Right ventricle myocardium superior (tissue), 1 donor: ENCODE measurements at regions not wholly inside any gene's neighbourhood (a gene's known extent, or its start where the extent isn't known, plus 50 kb on each side); places are given as distances from the start of the nearest gene placed in this dataset.
"Not testable (repeated sequence)": the region's sequence is repeated elsewhere in the genome, so short reads cannot be mapped to it uniquely, and the experiment has no call there.

ENCODE experiments used
- ATAC-seq: fragments of 200-7000 bp; cut with Tn5 transposase; one replicate; pipeline ENCODE4 v1.9.1; 2020; ENCODE audit warnings: mild to moderate bottlenecking; ENCODE audit not compliant: poor library complexity
- DNase-seq: peaks from one replicate; pipeline ENCODE4 v3.0.0-alpha.2; 2020
- intact Hi-C: fragments of 100-400 bp; cut with DNase I; formaldehyde crosslinking; loops from one replicate; pipeline ENCODE4 v1.11.2; 2022
- donor health status: DM: no; HTN: yes; CAD: no; lungs with severe emphysema.

DNA sequence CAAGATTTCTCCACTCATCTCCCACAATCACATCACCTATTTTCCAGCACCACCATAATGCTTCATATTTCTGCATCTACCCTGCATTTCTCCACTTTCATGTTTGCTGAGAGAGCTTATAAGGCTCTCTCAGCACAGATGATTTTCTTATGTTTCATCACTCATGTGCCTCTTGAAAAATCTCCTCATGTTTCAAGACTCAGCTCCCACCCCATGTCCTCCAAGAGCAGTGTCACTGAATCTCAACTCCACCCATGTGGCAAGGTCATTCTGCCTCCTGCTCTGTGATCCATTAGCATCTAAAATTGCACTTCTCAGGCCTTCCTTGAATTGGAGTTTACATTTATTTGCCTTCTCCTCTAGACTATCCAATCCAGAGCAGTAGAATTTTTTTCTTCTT lies 178.7 kb upstream of the IRAK1BP1 start:
- intact Hi-C loops = no loop called here
- ATAC-seq (no peak), DNase-seq (no peak)

DNA sequence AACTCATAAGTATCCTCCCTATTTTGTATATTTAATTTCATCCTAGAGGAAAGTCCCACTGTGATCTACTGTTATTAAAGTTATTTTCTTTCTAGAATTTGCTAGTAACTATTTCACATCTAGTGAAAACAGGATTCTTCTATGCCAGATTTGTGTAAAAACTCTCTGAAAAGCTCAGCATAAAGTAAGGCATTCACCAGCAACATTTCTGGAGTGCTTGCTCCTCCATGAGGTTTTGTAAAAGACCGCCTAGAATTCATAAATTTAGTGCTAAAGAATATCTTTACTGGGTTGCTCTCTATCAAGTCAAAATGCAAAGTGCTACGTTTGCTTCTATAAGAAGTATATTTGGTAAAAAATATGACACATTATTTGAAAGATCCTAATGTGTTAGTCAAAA lies 173.5 kb upstream of the IRAK1BP1 start:
- no peak for DNase-seq
- intact Hi-C loops = no loop called here
- ATAC-seq = no peak

DNA sequence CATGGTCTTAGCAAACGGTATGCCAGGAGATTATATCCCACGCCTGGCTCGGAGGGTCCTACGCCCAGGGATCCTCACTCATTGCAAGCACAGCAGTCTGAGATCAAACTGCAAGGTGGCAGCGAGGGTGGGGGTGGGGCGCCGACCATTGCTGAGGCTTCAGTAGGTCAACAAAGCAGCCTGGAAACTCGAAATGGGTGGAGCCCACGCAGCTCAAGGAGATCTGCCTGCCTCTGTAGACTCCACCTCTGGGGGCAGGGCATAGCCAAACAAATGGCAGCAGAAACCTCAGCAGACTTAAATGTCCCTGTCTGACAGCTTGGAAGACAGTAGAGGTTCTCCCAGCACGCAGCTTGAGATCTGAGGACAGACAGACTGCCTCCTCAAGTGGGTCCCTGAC lies 172.7 kb upstream of the IRAK1BP1 start:
- not testable (repeated sequence) for ATAC-seq

DNA sequence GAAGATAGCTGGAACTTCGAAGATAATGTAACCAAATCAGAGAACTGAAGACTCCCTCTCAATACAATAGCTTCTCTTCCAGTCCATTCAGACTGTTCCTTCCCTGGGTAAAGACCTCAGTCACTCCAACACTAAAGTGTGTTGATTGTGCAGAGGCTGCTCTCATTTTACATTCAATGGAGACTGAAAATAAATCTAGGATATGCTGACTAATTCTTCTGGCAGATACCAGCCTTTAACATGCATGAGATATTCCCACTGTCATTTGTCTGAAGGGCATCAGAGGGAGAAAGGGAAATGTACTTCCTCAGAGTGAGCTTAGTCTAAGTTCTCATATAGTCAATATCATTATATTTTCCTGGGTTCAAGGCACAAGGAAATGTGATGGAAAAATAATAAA lies 166.4 kb upstream of the IRAK1BP1 start:
- ATAC-seq (no peak), DNase-seq (no peak)
- intact Hi-C loops = no loop called here

More for the DNA sequence above, 172.7 kb upstream of the IRAK1BP1 start:
- intact Hi-C loops, DNase-seq: not testable (repeated sequence)

DNA sequence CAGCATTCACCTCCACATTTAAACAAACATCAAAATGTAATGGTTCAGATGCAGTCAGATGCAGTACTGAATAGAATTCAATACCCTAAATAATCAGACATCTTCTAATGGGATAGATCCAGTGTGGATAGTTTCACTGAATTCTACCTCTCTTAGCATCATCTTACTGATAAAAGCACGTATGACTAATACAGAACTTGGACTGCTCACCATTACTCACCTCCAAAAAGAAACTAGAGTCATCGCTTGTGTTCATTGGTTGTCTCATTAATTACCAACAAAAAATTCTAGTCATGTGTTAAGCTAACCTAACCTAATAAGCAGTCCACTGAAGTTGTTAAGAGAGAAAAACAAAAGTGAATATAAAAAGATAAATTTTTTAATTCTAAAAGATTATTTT lies 165.9 kb upstream of the IRAK1BP1 start:
- DNase-seq (no peak), ATAC-seq (no peak)
- intact Hi-C loops = no loop called here

DNA sequence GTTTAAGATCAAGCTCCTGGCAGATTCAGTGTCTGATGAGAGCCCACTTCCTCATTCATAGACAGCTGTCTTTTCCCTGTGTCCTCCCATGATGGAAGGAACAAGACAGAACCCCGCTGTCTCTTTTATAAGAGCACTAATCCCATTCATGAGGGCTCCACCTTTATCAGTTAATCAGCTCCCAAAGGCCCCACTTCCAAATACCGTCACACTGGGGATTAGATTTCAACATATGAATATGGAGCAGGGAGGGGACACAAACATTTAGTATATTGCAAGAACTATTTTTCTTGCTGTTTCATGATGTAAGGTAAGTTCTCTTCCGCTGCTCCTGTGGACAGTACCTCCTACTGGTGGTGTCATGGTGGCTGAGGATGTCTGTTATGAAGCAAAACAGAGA lies 158.3 kb upstream of the IRAK1BP1 start:
- intact Hi-C loops = no loop called here
- no peak for DNase-seq
- ATAC-seq = no peak

DNA sequence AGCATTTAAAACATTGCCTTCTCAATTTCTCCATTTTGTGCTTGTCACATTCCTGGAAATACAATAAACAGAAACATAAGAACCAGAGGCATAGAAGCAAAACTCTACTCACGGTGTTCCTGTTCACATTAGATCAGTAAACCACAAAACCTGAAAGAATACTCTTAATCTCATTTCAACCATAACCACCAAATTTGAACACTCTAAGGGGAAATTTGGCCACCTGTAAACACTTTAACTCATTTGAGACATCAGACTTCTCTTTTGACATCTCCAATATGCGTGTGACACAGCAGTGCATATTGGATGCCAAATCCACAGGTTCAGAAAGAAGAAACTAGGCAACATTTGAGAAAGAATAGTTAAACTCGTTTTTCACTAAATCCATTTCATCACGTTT lies 153.8 kb upstream of the IRAK1BP1 start:
- ATAC-seq = no peak
- DNase-seq = no peak
- intact Hi-C loops = no loop called here

DNA sequence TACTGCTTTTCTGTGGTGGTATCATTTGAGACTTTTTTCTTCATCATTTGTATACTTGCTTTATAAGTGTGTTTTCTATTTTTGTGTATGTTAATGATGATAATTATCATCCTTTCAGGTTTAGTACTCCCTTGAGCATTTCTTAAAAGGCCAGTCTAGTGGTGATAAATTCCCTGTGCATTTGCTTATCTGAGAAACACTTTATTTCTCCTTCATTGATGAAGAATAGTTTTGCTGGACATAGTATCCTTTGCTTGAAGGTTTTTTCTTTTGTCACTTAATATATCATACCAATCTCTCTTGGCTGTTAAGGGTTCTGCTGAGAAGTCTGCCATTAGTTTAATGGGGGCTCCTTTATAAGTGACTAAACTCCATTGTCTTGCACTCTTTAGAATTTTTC lies 123.2 kb upstream of the IRAK1BP1 start:
- intact Hi-C loops = no loop called here
- DNase-seq (no peak), ATAC-seq (no peak)

DNA sequence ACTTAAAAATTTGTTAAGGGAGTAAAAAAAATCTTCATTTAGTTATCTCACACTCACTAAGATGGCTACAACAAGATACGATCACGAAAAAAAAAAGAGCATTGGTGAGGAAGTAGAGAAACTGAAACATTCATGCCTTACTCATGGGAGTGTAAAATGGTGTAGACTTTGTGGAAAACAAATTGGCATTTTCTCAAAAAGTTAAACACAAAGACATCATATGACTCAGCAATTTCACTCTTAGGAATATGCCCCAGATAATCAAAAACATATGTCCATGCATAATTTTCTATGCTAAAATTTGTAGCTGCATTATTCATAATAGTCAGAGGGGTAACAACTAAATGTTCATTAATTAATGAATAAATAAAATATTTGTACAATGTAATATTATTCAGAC lies 120.9 kb upstream of the IRAK1BP1 start:
- ATAC-seq (no peak), DNase-seq (no peak)
- intact Hi-C loops = no loop called here

DNA sequence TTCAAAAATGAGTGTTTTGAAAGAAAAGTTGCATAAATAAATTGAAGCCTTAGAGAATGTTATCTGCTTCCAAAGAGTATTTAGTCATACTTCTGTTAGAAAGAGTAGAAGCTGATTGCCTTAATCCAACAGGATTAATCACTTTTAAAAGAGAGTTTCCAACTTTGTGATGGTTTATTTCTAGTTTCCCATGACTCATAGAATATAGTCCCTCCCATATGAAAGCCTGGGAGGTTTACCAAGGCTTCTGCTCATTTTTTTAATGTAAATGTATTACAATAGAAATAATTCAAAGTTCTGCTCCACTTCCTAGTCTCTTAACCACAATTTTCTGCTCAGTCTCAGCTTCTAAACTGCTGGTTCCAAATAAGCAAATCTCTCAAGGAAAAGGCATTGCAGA lies 118.0 kb upstream of the IRAK1BP1 start:
- DNase-seq (no peak), ATAC-seq (no peak)
- intact Hi-C loops = no loop called here

DNA sequence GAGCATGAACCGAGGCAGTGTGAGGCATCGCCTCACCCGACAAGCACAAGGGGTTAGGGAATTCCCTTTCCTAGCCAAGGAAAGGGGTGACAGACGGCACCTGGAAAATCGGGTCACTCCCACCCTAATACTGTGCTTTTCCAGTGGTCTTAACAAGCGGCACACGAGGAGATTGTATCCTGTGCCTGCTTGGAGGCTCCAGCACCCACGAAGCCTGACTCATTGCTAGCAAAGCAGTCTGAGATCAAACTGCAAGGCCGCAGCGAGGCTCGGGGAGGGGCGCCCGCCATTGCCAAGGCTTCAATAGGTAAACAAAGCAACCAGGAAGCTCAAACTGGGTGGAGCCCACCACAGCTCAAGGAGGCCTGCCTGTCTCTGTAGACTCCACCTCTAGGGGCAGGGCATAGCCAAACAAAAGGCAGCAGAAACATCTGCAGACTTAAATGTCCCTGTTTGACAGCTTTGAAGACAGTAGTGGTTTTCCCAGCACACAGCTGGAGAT lies 109.0 kb upstream of the IRAK1BP1 start:
- ATAC-seq, intact Hi-C loops, DNase-seq: not testable (repeated sequence)

DNA sequence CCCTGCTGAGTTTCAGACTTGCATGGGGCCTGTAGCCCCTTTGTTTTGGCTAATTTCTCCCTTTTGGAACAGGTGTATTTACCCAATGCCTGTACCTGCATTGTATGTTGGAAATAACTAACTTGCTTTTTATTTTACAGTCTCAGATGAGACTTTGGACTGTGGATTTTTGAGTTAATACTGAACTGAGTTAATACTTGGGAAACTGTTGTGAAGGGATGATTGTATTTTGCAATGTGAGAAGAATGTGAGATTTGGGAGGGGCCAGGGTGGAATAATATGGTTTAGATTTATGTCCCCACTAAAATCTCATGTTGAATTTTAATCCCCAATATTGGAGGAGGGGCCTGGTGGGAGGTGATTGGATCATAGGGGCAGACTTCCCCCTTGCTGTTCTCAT lies 99.1 kb upstream of the IRAK1BP1 start:
- no peak for DNase-seq
- ATAC-seq = no peak
- intact Hi-C loops = no loop called here

DNA sequence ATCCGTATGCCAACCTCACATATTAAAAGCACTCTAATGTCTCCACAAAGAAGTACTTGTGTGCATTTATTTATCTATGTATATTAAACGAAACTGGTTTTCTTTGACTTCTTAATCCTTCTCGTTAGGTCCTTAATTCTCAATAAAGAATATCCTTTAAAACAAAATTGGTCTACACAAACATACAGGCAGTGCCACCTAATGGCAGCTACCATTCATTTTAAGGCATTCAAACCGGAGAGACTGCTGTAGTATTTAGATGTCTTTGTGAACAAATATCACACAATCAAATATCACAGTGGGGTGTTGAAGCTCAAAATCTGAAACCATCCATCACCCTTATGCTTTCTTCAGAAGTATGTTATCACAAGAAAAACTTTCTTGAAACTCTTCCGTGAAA lies 96.6 kb upstream of the IRAK1BP1 start:
- no peak for DNase-seq
- ATAC-seq = no peak
- intact Hi-C loops = no loop called here

DNA sequence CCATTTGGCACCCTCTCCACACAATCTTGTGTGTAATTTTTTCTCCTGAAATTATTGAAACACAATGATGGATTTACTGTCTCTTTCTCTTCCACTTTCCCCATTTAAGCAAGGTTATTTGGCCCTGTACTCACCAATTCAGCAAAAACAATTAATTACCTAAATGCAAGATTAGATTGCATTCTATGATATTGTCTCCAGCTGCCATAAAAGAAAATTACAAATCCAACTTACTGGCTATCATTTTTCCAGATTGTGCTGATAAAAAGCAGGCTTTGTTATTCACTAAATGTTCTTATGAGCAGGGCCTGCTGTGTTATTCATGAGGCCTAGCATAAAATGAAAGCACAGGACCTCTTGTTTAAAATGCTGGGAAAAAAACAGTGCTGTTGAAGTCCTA lies 95.8 kb upstream of the IRAK1BP1 start:
- ATAC-seq (no peak), DNase-seq (no peak)
- intact Hi-C loops = no loop called here

DNA sequence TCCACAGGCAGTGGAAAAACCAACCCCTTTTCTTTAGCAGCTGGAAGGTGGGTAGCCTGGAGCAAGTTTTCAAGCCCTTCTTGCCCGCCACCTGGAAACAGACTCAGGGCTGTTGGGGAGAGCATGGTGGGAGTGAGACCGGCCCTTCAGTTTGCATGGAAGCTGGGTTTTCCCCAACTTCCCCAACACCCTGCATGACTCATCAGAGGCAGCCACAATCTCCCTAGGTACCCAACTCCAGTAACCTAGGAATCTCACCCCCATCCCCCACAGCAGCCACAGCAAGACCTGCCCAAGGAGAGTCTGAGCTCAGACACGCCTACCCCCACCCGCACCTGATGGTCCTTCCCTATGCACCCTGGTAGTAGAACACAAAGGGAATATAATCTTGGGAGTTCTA lies 86.3 kb upstream of the IRAK1BP1 start:
- DNase-seq (no peak), ATAC-seq (no peak)
- intact Hi-C loops = no loop called here

DNA sequence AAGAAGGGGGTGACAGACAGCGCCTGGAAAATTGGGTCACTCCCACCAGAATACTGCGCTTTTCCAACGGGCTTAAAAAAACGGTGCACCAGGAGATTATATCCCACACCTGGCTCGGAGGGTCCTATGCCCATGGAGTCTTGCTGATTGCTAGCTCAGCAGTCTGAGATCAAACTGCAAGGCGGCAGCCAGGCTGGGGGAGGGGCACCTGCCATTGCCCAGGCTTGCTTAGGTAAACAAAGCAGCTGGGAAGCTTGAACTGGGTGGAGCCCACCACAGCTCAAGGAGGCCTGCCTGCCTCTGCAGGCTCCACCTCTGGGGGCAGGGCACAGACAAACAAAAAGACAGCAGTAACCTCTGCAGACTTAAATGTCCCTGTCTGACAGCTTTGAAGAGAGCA lies 84.0 kb upstream of the IRAK1BP1 start:
- intact Hi-C loops, ATAC-seq, DNase-seq: not testable (repeated sequence)

DNA sequence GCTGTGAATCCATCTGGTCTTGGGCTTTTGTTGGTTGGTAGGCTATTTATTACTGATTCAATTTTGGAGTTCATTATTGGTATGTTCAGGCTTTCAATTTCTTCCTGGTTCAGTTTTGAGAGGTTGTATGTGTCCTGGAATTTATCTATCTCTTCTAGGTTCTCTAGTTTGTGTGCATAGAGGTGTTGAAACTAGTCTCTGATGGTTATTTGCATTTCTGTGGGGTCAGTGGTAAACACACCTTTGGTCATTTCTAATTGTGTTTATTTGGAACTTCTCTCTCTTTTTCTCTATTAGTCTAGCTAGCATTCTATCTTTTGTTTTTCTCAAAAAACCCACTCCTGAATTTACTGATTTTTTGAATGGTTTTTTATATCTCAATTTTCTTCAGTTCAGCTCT lies 70.1 kb upstream of the IRAK1BP1 start:
- intact Hi-C loops = no loop called here
- ATAC-seq (no peak), DNase-seq (no peak)

DNA sequence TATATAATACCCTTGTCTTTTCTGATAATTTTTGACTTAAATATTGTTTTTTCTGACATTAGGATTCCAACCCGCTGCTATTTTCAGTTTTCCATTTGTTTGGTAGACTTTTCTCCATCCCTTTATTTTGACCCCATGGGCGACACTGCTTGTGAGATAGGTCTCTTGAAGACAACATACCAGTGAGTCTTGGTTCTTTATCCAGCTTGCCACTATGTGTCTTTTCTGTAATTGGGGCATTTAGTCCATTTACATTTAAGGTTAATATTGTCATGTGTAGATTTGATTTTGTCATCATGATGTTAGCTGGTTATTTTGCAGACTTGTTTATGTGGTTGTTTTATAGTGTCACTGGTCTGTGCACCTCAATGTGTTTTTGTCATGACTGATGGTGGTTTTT lies 67.7 kb upstream of the IRAK1BP1 start:
- intact Hi-C loops = no loop called here
- ATAC-seq = no peak
- no peak for DNase-seq

DNA sequence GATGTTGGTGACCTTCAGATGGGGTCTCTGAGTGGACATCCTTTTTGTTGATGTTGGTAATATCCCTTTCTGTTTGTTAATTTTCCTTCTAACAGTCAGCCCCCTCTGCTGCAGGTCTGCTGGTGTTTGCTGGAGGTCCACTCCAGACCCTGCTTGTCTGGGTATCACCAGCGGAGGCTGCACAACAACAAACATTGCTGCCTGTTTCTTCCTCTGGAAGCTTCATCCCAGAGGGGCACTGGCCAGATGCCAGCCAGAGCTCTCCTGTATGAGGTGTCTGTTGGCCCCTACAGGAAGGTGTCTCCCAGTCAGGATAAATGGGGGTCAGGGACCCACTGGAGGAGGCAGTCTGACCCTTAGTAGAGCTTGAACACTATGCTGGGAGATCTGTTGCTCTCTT lies 60.6 kb upstream of the IRAK1BP1 start:
- intact Hi-C loops, DNase-seq, ATAC-seq: not testable (repeated sequence)

DNA sequence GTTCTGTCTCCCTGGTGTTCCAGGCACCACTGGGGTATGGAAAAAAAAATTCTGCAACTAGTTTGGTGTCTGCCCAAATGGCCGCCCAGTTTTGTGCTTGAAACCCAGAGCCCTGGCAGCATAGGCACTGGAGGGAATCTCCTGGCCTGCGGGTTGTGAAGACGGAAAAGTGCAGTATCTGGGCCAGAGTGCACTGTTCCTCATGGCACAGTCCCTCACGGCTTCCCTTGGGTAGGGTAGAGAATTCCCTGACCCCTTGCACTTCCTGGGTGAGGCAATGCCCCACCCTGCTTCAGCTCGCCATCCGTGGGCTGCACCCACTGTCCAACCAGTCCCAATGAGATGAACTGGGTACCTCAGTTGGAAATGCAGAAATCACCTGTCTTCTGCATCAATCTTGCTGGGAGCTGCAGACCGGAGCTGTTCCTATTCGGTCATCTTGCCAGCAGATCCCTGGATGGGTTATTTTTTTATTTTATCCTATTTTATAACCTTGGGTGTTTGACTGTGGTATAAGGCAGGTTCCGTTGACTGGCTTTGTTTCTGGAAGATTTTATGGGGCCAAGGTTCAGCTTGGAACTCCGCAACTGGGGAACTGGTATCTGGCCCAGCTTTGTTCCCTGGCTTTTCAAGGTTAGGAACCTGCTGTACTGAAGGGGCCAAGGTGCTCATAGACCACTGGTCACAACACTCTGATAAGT lies 59.5 kb upstream of the IRAK1BP1 start:
- intact Hi-C loops, ATAC-seq, DNase-seq: not testable (repeated sequence)

DNA sequence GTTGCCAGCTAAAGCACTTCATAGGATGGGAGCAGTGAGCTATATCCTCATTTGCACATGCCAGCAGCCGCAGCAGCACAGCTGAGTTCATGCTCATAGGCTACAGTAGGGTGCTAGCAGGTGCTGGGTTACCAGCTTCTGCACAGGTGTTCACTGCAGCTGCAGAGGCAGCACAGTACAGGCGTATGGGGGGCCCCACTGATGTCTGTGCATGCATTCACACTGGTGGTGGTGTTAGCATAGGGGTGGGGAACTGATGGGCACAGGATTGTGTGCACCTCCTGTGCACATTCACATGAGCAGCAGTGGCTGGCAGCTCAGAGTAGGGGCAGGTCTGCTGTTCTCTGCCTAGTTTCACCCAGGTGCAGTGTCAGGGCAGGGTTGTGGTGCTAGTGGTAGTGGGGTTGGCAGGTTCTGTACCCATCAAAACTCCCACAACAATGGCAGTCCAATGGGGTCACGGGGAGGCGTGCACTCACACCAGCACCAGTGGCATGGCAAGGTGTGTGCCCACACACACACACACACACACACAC lies 58.9 kb upstream of the IRAK1BP1 start:
- intact Hi-C loops = no loop called here
- ATAC-seq (no peak), DNase-seq (no peak)
